ENCODE measurements at regions not wholly inside any gene's neighbourhood (a gene's known extent, or its start where the extent isn't known, plus 50 kb on each side); places are given as distances from the start of the nearest gene placed in this dataset.
A peak's percentile ranks its signal among the peaks of the same experiment; 100 is the strongest.

DNA sequence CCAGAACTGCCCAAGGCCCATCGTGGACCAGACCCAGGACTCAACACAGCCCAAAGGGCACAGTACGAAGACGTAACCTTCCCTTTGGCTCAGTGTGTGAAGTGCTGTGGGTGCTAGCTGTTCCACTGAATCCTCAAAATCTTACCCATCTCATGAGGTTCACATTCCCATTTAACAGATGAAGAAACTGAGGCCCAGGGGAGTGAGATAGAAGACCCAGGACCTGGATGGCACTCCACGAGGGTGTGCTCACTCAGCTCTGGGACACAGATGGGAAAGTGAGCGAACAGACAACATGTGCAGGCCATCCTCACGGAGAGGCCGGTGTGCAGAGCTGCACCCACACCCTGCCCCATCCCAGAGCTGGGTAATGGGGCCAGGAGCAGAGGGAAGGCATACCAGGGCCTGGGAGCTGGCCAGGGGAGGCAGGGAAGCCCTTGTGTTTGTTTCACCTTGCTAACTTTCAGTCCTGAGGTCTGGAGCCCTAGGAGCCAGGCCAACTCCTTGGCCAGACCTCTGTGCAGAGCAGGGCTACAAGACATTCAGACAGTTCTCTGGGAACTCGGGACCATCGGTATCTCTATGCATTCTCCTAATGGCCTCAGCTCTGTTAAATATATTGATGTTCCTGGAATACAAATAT lies 100.3 kb upstream of the ZMIZ1 start:
- DNase-seq (ENCODE audit: extremely low read depth, low read depth, low spot score) = no peak

- DNase-seq (ENCODE audit: extremely low read depth, low read depth, low spot score) = no peak
Measured at GRCh38 chr10:78968943-78969342, 99.8 kb upstream of the ZMIZ1 start.

- no peak for DNase-seq (ENCODE audit: extremely low read depth, low read depth, low spot score)
Measured at GRCh38 chr10:78969719-78970118, 99.0 kb upstream of the ZMIZ1 start.

DNA sequence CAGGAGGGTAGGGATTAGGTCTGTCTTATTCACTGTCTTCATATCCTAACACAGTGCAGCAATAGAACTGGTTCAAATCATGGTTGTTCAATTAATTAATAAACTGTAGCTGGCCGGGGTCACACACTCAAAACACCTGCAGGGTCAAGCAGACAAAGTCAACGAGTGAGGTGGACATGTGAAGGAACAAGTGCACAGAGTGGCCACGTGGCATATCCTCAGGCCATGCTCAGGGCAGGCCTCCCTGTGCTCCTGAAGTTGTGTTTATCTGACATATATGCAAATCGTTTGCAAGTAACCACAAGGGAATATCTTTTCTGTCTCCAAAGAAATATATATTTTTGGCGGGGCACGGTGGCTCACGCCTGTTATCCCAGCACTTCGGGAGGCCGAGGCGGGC lies 98.5 kb upstream of the ZMIZ1 start:
- no peak for DNase-seq (ENCODE audit: extremely low read depth, low read depth, low spot score)

DNA sequence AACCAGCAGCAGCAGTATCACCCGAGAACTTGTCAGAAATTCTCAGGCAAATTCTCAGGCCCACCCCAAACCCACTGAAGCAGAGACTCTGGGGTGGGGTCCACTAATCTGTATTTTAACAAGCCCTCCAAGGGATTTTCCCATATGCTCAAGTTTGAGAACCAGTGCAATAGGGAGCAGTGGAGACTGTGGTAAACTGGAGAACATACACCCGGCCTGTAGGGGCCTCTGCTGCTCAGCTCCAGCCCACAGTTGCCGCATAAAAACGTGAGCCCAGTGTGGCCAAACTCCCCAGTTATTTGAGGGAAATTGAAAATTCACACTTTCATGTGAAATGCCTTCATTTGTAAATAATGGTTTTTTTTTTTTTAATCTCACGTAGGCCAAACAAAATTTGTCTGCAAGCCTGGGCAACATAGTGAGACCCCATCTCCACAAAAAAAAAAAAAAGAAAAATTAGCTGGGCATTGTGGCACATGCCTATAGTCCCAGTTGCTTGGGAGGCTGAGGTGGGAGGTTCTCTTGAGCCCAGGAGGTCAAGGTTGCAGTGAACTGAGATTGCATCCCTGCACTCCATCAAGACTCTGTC lies 97.6 kb upstream of the ZMIZ1 start:
- DNase-seq (ENCODE audit: extremely low read depth, low read depth, low spot score) = no peak

DNA sequence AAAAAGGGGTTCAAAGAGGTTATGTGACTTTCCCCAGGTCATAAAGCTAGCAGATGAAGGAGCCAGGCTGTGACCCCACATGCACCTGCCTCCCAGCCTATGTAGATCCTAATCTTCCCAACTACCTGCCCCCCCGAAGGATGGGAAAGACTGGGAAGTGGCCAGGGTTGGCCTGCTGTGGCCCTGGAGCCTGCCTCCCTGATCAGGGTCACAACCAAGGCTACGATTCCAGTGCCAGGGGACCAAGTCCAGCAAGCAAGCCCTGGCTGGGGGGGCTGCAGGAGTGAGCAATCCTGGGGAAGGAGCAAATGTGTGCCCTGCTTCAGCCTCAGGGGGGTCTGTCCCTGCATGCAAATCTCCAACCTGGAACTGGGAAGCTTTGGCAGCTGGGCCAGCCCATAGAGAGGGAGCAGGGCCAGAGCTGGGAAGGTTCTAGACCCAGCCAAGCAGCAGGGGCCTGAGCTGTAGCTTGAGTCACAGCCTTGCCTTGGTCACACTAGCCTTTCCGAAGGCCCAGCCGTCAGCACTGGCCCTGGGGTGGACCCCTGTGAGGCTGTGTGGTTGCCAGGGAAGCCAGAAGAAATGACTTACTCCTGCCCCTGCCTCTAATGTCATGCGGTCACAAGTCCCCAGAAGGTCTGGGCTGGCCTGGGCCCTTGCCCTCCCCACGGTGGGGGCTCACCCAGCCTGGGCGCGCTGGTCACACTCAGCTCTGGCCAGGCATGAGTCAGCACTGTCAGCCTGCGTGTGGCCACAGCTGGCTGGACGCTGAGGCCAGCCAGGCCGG lies 96.4 kb upstream of the ZMIZ1 start:
- peak; percentile 4 for DNase-seq (ENCODE audit: extremely low read depth, low read depth, low spot score)

DNA sequence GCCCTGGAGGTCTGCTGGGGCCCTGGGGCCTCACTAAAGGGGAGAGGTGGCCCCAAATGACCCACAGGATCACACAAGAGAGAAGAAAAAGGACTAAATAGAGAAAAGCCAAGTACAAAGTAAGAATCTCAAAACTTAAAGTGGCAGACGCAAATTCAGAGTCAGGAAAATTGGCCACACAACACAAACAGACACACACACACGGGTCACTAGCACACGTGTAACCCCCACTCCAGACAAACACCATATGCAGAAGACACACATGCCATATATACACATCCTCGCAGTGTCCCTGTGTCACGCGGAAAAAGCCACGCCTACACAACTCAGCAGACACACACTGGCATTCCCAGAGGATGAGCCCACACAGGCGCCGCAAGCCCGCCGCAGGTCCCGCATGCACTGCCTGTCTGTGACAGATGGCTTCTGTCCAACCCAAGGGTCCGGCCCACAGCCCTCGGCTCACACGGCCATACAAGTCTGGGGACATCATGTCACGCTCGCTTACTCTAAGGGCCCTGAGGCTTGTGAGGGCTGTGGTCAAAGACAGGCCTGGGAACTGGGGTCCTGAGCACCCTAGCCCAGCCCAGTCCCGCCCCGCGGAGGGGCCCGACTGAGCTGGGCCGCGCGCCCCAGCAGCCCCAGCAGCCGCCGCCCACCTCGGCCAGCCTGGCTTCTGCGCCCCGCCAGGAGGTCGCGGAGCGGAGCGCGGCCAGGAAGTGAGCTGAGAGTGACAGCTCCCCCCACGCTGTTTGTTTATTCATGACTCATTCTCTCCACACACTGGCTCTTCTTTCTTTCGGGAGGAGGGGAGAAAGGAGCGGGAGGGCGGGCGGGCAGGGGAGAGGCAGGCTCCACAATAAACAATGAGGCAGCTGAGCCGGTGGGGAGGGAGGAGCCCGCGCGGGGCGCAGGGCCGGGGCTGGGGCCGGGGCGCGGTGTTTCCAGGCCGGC lies 95.5 kb upstream of the ZMIZ1 start:
- peak; percentile 36 for DNase-seq (ENCODE audit: extremely low read depth, low read depth, low spot score)

DNA sequence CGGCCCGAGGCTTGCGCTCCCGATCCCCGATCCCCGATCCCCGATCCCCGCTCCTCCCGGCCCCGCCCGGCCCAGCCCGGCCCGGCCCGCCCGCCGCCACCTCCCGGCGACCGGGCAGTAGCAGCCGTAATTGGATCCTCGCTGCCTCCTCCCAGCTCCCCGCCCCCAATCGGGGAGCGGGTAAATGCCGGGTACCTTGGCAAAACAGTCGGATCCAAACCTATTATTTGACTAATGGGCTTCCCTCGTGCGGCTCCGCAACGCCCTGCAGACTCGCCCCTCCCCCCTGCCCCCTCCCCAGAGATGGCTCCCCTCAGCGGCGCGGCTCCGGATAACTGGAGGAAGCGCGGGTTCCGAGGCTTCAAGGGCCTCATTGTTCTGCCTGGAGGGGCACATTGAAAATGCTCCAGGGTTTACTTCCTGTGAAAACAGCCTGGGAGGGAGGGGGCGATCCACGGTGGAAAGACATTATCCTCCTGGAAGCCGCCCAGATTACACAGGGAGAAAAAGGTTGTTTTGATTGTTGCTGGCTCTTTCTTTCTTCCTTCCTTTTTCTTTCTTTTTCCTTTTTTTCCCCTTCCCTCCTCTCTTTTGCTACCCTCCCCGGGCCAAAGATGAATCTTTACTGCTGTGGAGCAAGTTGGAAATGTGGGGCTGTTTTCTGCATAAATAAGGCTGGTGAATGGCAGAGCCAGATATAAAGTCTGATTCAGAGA lies 94.7 kb upstream of the ZMIZ1 start:
- DNase-seq (ENCODE audit: extremely low read depth, low read depth, low spot score) = peak; percentile 63

GRCh38 chr10:78974617-78975317 lies 94.0 kb upstream of the ZMIZ1 start:
- DNase-seq (ENCODE audit: extremely low read depth, low read depth, low spot score) = peak; percentile 60

DNA sequence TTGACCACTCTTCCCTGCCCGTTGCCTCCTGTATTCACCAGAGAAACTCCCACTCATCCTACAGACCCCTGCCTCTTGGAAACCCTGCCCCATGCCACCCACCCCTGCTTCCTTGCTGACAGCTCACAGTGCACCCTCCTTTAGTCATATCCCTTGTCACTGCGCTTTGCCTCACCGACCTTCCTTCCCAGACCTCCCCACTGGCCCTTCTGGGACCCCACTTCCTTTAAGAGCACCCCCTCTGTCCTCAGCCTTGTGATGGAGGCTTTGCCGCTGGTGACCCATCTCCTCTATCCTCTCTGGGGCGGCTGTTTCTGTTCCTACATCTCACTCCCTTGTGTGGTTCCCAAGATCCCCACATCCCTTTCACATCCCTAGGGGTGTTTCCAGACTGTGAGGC lies 92.8 kb upstream of the ZMIZ1 start:
- no peak for DNase-seq (ENCODE audit: extremely low read depth, low read depth, low spot score)

DNA sequence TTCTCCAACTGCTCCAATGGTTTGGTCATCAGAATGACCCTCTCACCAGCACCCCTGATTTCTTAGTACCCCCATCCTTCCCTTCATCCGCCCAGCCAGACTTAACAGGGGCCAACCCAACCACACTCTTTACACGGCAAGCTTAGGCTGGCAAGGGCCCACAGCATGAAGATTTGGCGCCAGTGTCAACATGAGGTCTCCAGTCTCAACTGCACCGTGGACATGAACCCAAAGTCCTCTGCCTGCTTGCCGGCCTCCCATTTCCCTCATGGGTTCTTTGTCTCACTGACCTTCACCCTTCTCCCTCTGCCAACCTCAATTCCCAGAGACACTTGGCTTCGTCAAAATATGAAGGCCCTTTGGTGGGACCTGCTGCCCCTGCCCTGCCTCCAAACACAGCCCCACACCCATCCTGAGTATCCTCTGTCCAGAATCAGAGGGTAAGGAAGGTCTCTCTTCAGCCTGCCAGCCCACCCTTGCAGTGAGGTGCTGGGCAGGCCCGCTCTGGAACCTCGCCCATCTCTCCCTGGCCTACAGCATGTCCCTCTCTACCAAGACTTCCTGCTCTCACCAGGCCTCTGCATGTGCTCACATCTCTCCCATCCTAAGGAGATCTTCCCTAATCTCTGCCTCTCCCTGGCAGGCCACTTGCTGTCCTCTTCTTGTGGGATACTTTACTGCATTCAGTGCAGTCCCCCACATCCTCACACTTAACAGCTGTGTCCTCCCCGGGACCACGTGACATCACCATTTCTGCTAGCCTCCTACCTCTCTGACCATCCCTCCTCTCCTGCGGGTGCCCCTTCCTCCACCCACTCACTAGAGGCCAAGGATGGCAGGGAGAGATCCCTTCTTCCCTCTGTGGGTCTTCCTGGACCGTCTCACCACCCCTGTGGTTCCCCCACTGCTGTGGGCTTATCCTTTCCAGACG lies 91.7 kb upstream of the ZMIZ1 start:
- no peak for DNase-seq (ENCODE audit: extremely low read depth, low read depth, low spot score)

DNA sequence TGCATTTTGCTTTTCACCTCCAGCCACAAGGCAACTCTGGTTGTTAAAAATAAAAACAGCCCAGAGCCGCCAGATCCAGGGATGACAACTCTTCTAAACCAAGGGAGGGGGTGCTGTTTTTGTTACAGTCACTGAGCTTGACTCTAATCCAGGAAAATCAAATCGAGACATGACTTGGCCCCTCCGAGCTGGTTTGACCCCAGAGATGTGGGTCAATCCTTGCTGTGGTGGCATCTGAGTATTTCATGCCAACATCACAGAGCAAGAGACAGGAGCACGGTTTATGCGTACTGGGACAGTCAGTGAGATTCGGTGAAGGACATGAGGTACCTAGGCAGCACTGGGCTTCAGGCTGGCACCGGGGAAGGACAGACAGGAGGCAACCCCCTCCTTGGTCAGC lies 88.8 kb upstream of the ZMIZ1 start:
- DNase-seq (ENCODE audit: extremely low read depth, low read depth, low spot score) = no peak

DNA sequence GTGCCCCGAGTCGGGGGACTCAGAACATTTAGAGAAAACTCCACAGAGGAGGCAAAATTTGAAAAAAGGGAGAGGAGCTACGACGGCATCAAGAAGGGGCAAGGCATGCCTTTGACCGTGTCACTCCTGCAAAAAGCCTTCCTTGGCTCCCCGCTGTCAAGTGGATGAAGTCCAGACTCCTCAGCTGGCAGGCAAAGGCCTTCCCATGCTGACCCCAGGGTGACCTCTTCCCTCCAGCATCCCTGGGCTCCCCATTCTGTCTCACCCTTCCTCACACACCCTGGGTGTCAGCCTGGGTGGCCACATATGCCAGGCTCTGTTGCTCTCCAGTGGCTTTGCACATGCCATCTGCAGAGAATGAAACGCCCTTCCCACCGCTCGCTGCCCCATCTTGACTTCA lies 88.4 kb upstream of the ZMIZ1 start:
- no peak for DNase-seq (ENCODE audit: extremely low read depth, low read depth, low spot score)

- DNase-seq (ENCODE audit: extremely low read depth, low read depth, low spot score) = no peak
Measured at GRCh38 chr10:78980815-78981214, 88.0 kb upstream of the ZMIZ1 start.

GRCh38 chr10:78981257-78981969 lies 87.4 kb upstream of the ZMIZ1 start:
- DNase-seq (ENCODE audit: extremely low read depth, low read depth, low spot score) = no peak

DNA sequence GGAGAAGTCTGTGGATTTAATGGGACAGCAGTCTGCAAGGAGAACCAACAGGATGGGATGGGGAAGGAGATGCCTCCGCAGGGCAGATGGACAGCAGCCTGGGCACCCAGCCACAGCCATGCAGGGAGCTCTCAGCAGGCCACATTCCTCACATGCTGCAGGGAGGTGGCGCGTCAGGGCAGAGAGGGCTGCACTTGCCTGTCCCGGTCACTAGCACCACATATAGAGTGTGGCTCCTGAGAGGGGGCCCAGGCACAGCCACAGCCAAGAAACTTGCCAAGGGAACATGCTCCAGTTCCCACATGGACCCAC lies 86.8 kb upstream of the ZMIZ1 start:
- no peak for DNase-seq (ENCODE audit: extremely low read depth, low read depth, low spot score)

- DNase-seq (ENCODE audit: extremely low read depth, low read depth, low spot score) = no peak
Measured at GRCh38 chr10:78982726-78983125, 86.0 kb upstream of the ZMIZ1 start.

DNA sequence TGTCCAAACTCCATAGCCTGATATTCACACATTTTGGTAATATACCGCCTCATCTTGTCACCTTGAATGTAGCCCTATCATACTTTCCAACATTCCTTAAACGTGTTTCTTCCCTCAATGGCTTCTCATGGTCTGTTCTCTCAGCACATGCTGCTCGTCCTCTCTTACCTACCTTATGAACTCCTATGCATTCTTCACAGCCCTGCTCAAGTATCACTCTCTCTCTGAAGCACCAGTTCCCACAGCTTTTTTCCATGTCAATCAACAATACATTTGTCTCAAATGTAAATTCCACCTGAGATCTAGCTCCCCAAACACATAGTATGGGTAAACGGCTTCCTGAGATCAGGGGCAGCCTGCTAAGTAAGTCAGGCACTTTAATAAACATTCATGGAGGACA lies 85.2 kb upstream of the ZMIZ1 start:
- DNase-seq (ENCODE audit: extremely low read depth, low read depth, low spot score) = no peak
